ENCODE measurements at regions not wholly inside any gene's neighbourhood (a gene's known extent, or its start where the extent isn't known, plus 50 kb on each side); places are given as distances from the start of the nearest gene placed in this dataset.

DNA sequence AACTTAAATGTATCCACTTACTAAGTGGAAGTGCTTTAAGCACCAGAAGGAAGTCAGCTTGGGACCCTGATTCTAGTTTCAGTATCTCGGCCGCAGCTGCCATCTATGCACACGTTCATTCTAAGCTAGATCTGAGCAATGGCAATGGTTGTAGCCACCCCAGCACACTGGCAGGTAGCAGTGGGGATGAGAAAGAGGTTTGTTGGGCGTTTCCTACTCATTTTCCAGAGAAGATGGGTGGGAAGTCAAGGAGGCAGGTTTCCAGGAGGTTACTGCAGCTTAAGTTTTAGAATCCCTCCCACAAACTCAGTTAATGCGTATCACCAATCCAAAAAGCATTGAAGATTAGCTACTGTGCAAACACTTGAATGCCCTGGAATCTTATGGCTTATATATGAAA is 114.2 kb upstream of the TSC22D1 start (continued):
- TF ChIP-seq IFI16 (CRISPR knock-in tag; IDR thresholded peaks at IDR 0.05) (no peak), ZNF79 (CRISPR knock-in tag; IDR thresholded peaks at IDR 0.05; ENCODE audit: low read depth) (no peak), JUNB (CRISPR knock-in tag; conservative IDR thresholded peaks at IDR 0.05) (no peak), ZNF507 (tag; conservative IDR thresholded peaks at IDR 0.05) (no peak), FOXJ2 (tag; IDR thresholded peaks at IDR 0.05) (no peak), NR2F6 (CRISPR knock-in tag; IDR thresholded peaks at IDR 0.05) (no peak), POLR2H (tag; IDR thresholded peaks at IDR 0.05; ENCODE audit: low read depth) (no peak), ZNF311 (CRISPR knock-in tag; IDR thresholded peaks at IDR 0.05) (no peak), FOXK2 (conservative IDR thresholded peaks at IDR 0.05 in 1 of 2, IDR thresholded peaks at IDR 0.05 in 1 of 2; ENCODE audit: low read depth in 2 of 2) (no peak), HDAC3 (IDR thresholded peaks at IDR 0.05; ENCODE audit: borderline replicate concordance, partially characterized antibody) (no peak)
- TF ChIP-seq, protein P1, sequence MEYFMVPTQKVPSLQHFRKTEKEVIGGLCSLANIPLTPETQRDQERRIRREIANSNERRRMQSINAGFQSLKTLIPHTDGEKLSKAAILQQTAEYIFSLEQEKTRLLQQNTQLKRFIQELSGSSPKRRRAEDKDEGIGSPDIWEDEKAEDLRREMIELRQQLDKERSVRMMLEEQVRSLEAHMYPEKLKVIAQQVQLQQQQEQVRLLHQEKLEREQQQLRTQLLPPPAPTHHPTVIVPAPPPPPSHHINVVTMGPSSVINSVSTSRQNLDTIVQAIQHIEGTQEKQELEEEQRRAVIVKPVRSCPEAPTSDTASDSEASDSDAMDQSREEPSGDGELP (CRISPR knock-in tag; IDR thresholded peaks at IDR 0.05; ENCODE audit: borderline replicate concordance) = no peak

DNA sequence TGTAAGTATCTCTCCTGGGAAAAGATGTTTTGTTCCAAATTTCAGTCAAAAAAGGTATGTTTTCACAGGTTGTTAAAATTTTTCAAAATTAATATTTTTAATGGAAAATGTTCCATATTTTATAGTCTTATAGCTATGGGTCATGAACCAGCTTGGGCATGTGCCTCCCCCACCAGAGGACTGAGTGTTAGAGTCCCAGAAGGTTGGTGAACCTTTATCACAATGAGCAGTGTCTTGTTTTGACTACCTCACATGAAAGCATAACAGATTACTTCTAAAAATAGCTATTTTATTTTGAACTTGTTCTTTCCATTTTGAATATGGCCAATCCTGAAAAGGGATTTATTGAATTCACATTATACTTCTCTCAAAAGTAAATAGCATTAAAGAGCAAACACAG is 112.5 kb upstream of the TSC22D1 start:
- no peak overlapping the region for H3K4me3 ChIP-seq
- H3K9ac ChIP-seq (ENCODE audit: insufficient read depth in 1 of 2, low read depth in 2 of 2, low read length in 2 of 2) = no peak overlapping the region
- no peaks in the 10 kb centered on the region for H4K20me1 ChIP-seq (replicated peaks; ENCODE audit: control insufficient read depth, insufficient read depth, low read length)
- intact Hi-C loops (cut with micrococcal nuclease) = no loop called here
- H2AFZ ChIP-seq (ENCODE audit: low read depth, low read length) = no peak overlapping the region
- BruUV-seq (replicated peaks) = no TSS peak
- no peak overlapping the region for H3K27ac ChIP-seq (ENCODE audit: extremely low read depth, low read depth, low read length)
- no peaks in the 10 kb centered on the region for H3K9me3 ChIP-seq (replicated peaks; ENCODE audit: control insufficient read depth, insufficient read depth, low read depth, low read length)
- H3K79me2 ChIP-seq (ENCODE audit: control insufficient read depth, insufficient read depth, low read length) = no peaks in the 10 kb centered on the region
- peaks cover 0 to 5% of the 10 kb centered on the region in 2 experiments; a peak in 1 of 5 replicates for H3K27me3 ChIP-seq (ENCODE audit: control insufficient read depth in 2 of 2, insufficient read depth in 2 of 2, low read length in 2 of 2)
- ATAC-seq (no peak), FAIRE-seq (no peak), DNase-seq (ENCODE audit: extremely low read depth in 1 of 4, low spot score in 3 of 4) (no peak)
- H3K9me1 ChIP-seq (ENCODE audit: control insufficient read depth, insufficient read depth, low read length) = no peaks in the 10 kb centered on the region
- no peak overlapping the region for H3K4me2 ChIP-seq (ENCODE audit: insufficient read depth, low read length)
- no peaks in the 10 kb centered on the region for H3K4me1 ChIP-seq (replicated peaks in 1 of 2; ENCODE audit: control insufficient read depth in 2 of 2, insufficient read depth in 2 of 2, low read length in 2 of 2)
- CTCF ChIA-PET (ENCODE audit: low intra/inter-chr PET ratio) = no interaction called here
- no peaks in the 10 kb centered on the region for H3K36me3 ChIP-seq (ENCODE audit: control insufficient read depth, insufficient read depth, low read length)
- in situ Hi-C loops (cut with MboI) = no loop called here
- POLR2A ChIA-PET = interaction anchor here (0.7 kb wide), 1 partner anchor 16 kb away, joined by 3 read pairs; no protein-coding TSS in a partner anchor
- TF ChIP-seq ARID2 (IDR thresholded peaks at IDR 0.05) (no peak), ZNF239 (CRISPR knock-in tag; IDR thresholded peaks at IDR 0.05) (no peak), ZNF551 (CRISPR knock-in tag; IDR thresholded peaks at IDR 0.05) (no peak), SETDB1 (IDR thresholded peaks at IDR 0.05; ENCODE audit: low read length) (no peak), SMARCE1 (IDR thresholded peaks at IDR 0.05) (no peak), ZNF696 (CRISPR knock-in tag; conservative IDR thresholded peaks at IDR 0.05) (no peak)
- TF ChIP-seq, protein P2, sequence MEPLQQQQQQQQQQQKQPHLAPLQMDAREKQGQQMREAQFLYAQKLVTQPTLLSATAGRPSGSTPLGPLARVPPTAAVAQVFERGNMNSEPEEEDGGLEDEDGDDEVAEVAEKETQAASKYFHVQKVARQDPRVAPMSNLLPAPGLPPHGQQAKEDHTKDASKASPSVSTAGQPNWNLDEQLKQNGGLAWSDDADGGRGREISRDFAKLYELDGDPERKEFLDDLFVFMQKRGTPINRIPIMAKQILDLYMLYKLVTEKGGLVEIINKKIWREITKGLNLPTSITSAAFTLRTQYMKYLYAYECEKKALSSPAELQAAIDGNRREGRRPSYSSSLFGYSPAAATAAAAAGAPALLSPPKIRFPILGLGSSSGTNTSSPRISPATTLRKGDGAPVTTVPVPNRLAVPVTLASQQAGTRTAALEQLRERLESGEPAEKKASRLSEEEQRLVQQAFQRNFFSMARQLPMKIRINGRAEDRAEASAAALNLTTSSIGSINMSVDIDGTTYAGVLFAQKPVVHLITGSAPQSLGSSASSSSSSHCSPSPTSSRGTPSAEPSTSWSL (CRISPR knock-in tag; IDR thresholded peaks at IDR 0.05; ENCODE audit: borderline replicate concordance) = no peak
- TF ChIP-seq, protein P3, sequence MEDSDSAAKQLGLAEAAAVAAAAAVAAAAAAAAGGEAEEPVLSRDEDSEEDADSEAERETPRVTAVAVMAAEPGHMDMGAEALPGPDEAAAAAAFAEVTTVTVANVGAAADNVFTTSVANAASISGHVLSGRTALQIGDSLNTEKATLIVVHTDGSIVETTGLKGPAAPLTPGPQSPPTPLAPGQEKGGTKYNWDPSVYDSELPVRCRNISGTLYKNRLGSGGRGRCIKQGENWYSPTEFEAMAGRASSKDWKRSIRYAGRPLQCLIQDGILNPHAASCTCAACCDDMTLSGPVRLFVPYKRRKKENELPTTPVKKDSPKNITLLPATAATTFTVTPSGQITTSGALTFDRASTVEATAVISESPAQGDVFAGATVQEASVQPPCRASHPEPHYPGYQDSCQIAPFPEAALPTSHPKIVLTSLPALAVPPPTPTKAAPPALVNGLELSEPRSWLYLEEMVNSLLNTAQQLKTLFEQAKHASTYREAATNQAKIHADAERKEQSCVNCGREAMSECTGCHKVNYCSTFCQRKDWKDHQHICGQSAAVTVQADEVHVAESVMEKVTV (CRISPR knock-in tag; IDR thresholded peaks at IDR 0.05) = no peak
